ENCODE measurements at regions not wholly inside any gene's neighbourhood (a gene's known extent, or its start where the extent isn't known, plus 50 kb on each side); places are given as distances from the start of the nearest gene placed in this dataset.

- TF ChIP-seq CTCF (IDR thresholded peaks at IDR 0.05), result no peak
- no peak for TF ChIP-seq POLR2A (IDR thresholded peaks at IDR 0.05)
These were observed 421.9 kb upstream of the ADAMTS5 start for GRCh38 chr21:27388825-27389224.
